GM21381 (cell line): ENCODE measurements at regions not wholly inside any gene's neighbourhood (a gene's known extent, or its start where the extent isn't known, plus 50 kb on each side); places are given as distances from the start of the nearest gene placed in this dataset.

ENCODE experiments used
- ATAC-seq: cut with Tn5 transposase; IDR thresholded peaks from one replicate; pipeline ENCODE4 v1.9.1; 2021; ENCODE audit warnings: mild to moderate bottlenecking, moderate library complexity; ENCODE audit not compliant: unreplicated experiment

DNA sequence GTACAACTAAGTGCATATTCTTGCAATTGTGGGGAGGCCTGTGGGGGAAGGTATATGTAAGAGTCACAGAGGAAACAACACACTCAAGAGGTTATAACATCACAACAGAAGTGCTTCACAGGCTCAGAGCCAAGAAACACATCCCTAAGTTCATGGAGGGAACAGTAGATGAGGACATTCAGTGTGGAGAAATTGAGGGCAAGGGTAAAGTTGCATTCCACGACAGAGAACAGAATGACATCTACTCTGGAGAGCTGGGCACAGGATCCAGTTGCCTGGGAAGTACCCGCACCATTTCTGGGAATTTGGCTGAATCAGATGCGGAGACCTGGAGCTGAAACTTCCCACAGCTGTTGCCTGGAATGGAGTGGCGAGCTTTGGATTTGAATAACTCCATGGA, 197.2 kb downstream of the NXNL2 start:
- no peak for ATAC-seq

DNA sequence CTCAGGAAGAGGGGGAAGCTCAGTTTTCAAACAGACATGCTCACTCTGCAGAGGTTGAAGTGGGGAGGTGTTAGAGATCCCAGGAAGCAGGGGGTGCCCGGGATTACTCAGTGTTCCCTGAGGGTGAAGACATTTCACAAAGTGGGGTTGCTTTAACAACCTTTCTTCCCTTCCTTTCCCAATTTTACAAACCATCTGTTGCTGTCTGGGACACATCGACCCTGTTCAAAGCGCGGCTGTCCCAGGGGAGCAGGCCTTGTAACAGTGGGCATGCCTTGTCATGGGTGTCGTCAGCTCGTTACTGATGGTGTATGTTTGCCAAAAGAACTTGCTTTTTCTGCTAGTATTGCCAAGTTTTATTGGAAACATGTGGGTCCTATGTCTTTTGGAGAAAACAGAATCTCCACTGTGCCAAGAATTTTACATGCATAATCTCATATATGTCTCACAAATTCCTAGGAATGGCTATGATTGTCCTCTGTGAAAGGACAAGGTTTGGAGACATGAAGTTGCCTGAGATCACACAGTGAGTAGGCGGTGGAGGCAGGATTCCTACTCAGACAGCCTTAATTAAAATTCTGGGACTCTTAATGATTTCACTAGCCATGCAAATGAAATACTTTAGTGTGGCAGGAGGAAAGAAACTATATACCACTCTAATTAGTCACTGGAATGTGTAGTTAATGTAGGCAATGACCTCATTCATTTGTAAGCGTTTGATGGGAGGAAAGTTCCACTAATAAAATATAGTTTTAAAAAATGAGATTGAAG, 198.9 kb downstream of the NXNL2 start:
- ATAC-seq: no peak

DNA sequence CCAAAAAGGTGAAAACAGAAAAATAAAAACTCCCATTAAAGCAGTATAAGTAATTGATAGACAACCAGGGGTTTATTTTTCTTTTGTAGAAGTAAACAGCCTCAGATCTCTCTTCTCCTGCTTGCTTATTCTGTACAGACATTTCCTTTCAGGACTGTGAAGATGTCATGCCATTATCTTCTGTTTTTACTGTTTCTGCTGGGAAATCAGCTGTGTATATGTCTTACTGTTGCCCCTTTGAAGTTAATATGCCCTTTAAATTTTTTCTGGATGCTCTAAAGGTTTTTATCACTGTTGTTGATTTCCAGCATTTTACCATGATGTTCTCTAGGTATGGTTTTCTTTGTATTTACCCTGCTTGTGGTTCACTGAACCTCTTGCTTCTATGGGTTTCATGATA, 199.5 kb downstream of the NXNL2 start:
- ATAC-seq: no peak

DNA sequence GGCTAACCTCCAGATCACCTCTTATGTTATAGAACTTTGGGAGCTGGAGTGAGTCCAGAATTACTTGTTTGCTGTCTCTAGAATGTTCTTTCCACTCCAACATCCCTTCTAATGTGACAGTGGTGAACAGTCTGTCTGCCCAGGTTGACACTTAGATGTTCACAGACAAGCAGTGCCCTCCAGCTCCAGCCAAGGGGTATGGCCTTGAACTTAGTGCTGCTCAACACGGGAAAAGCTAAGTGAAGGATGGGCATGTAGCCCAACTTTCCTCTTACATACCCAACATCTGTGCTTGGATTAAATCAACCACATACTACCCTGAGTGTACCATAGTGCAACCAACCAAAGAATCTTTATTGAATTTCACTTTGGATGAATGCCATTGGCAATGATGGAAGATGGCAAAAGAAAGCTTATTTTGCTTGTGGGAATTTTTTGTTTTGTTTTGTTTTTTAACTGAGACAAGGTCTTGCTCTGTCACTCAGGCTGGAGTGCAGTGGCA, 201.2 kb downstream of the NXNL2 start:
- ATAC-seq: no peak

DNA sequence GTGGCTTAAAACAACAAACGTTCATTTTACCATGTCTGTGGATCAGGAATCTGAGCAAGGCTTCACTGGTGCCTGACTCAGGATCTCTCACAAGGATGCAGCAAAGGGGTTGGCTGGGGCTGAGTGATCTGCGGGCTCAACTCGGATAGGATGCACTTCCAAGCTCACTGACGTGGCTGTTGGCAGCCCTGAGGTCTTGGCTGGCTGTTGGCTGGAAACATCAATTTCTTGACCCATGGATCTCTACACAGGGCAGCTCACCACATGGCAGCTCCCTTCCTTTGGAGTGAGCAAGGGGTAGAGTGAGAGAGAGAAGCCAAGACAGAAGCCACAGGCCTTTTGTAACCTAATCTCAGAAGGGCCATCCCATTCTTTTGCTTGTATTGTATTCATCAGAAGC, 202.1 kb downstream of the NXNL2 start:
- ATAC-seq: no peak

DNA sequence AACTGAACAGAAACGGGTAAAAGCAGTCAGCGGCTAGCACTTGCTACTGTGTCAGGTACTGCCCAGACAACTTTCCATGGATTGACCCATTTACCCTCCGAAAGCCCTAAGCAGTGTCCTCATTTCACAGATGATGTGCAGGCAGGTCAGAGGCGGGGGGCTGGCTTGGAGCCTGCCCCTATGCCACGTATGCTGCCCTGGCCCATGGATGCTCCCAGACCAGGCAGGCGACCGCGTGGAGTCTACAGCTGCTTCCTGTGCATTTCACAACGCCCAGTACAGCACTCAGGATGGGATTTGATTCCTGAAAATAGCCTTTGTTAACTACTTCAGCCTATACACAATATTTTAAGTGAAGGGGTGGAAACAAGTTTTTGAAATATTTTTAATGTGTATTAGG, 202.9 kb downstream of the NXNL2 start:
- ATAC-seq: no peak

DNA sequence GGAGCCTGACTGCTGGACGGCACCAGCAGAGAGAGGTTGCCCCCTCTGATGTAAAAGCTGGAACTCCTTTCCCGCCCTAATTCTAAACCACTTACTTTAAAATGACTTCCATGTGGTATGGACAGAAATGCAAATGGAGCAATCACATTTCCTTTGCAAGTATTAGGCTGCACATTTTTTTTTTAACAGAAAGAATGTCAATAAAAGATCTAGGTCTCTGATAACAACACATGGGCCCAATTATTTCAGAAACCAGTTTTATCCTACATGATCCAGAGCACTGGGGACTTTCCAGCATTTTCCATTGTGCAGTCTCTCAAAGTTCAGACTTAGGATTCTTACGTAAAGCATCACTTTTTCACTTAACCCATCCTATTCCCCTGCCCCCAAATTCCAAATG, 203.7 kb downstream of the NXNL2 start:
- ATAC-seq: no peak

DNA sequence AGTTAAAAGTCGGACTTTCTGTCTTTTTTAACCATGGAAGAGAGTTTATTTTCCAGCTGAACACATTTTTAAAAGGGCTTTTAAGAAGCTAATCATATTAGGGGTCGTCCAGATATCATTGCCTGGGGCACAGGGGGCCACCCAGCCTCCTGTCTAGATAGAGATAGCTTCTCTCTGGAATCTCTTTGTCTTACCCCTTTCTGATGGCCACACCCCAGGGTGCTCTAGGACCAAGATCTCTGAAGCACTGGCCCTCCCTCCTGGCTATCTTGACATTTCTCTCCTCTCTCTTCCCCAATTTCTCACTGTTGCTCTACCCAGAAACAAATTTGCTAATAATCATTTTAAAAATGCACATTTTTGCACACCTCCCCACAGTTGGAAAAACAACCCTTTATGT, 204.4 kb downstream of the NXNL2 start:
- no peak for ATAC-seq

DNA sequence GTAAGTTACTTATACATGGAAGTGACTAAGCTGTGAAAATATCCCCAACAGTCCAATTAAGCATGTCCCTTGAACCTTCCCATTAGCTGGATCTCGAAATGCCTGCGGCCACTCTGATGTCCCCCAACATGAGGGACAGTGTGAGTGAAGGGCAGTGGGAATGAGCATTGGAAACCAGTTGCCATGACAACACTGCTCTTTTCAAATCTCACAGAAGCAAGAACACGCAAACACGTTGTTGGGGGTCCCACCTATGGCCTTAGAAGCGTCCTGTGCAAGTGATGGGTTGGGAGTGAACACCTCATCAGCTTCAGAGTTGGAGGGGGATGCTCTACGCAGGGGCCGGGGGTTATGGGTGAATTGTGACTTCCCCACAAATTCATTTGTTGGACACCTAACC, 205.9 kb downstream of the NXNL2 start:
- no peak for ATAC-seq

DNA sequence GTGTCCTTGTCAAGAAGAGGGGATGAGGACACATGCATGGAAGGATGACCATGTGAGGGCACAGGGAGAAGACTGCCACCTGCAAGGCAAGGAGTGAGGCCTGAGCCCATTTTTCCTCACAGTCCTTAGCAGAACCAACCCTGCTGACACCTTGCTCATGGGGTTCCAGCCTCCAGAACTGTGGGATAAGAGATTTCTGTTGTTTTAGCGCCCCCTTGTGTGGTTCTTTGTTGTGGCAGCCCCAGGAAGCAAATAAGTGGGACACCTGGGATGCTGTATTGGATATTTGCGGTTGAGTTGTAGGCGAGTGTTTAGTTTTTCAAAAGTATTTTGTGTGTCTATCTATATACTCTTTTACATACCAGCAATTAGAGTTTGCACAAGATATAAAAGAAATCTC, 206.4 kb downstream of the NXNL2 start:
- no peak for ATAC-seq

DNA sequence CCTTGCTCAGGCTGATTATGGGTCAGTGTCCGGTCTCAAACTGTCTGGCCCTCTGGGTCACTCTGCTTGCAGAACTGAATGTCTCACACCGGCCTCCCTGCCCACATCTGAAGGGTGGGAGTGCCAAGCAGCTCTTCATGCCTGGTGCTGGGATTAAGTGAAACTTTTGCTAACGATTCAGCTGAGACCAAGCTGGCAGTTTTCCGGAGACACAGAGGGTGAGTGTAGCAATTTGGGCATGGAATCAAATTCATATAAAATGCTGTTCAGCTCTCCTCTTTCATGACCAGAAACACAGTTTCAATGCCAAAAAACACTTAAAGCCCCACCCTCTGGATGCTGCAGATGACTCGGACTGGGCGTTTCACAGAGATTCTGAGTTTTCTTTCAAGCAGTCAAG, 207.5 kb downstream of the NXNL2 start:
- ATAC-seq: no peak

DNA sequence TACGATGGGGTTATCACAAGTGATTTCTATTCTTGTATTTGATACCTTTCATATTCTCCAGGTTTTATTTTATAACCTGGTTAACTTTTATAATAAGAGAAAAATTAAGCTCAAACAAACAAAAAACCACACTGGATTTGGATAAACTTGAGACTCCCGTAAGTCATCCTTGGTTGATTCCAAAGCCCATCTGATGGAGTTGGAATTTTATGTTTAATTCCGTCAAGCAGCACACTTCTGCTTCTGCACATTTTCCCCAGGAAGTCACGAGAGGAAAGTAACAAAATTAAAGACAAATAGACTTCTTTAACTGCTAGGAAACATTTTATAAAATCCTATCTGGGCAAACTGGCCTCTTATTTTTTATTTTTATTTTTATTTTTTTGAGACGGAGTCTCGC, 207.9 kb downstream of the NXNL2 start:
- ATAC-seq: no peak

DNA sequence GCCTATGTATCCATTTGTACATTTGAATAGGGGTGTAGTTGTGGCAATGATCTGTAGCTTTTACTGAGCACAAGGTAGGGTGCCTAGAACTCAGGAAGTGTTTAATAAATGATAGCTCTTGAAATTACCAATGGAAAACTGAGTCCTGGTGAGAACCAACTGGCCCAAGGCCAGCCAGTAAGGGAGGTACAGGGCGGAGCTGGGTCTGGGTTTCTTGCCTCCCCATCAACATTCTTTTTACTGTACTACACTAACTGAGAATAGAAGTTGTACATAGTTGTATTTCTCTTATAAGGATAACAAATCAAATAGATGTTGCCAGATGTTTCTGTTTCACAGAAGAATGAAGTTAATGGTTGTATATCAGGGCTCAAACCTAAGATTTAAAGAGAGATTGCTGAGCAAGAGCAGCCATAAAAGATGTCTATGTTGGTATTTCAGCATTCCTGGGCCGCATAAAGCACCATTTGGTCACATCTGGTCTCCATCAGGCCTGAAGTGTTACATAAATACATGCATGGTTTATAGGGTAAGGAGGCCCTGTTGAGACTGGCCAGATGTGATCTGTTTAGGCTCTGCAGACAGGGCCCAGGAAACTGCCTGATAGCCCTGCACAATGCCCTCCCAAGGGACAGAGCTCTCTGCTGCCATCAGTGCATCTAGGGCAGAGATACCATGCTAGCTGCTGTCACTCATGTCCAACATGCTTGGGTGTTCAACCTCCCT, 210.5 kb downstream of the NXNL2 start:
- no peak for ATAC-seq

DNA sequence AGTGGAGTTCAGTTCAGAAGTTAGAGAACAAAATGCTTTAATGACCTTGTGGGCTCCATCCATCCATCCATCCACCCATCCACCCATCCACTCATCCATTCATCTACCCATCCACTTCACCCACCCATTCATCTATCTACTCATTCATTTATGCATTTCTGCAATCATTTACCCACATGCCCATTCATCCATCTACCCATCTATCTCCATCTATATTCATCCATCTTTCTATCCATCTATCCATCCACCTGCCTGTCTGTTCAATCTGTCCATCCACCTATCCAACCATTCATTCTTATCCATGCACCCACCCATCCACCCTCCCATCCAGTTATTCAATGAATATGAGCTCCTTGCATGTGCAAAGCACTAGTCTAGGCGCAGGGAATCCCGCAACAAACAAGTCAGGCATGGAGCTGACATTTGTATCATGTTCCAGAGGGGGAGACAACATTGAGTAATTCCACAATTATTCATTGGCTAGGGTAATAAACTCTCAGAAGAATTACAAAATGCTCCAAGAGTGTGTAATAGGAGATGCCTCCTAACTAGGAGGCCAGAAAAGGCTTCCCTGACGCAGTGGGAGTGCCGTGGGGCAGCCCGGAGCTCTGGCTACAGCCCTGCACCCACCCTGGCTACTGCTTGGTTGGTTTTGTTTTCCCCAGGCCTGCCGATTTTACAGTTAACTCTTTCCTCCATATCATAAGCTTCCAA, 211.2 kb downstream of the NXNL2 start:
- no peak for ATAC-seq

DNA sequence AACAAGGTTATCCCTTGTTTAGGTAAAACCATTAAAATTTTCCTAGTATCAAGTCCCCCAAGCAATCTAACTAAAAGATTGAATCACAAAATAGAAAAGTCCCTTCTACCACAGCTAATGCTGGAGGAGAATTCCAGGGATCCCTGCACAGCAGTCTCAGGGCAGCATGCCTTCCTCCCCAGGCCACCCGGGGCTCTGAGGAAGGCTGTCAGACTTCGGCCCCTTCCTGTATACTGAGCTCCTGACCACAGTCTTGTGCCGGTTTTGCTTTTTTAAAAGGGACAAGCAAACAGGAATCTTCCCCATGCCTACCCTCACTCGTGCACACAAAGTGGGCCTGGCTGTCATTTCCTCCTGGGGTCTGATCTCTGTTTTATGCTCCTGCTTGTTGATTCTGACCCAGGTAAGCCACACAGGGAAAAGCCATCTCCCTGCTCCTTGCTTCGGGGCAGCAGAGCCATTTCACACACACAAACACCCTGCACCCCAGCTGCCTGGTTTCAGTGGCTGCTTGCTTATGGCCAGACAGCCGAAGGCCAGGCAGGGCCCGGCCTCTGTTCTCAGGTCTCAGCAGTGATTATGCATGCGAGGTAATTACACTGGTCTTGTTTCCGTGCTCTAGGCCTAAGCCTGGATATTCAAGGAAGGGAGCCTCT, 211.9 kb downstream of the NXNL2 start:
- no peak for ATAC-seq

DNA sequence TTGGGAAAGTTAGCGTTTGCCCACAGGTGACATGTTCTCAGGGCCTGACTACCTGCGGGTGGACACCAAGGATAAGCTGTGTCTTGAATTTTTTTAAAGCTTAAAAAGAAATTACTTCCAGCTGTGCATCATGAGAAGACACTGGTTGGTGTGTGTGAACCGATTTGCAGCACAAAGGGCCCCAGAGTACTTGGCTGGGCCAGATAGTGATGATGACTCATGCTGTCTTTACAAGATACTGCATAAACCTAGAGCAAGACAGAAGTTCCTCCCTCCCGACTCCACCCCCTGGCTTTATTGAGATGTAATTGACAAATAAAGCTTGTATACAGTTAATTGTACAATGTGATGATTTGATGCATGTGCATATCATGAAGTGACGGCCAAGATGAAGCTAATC, 212.8 kb downstream of the NXNL2 start:
- ATAC-seq: no peak

DNA sequence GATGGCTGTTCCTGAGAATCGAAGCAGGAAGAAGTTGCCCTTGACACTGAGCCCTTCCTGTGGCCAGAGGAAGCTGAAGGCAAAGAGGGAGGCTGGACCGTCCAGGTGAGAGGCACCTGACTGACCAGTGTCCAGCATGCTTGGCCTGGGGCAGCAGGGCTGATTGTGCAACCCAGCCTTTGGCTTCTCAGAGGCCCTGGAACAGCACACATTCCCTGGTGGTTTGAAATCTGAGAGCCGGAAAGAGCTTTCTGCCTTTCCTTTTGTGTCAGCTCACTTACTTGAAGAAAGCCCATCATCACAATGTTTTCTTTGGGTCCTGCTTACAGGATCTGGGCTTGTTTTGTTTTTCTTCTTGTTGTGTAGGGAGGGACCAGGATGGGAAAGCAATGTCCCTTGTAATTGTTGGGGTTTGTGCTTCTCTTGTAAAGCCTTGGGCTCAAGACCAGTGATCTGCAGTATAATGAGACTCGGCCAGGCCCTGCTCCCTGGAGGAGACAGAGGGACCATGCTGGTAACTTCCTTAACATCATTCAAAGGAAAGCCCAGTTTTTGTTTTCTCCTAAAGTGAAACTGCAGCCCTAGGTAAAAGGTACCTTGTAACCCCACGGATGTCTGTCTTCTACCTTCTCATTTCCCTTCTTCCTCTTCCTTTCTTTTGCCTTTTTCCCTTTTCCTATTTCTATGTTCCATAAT, 213.7 kb downstream of the NXNL2 start:
- ATAC-seq: no peak

DNA sequence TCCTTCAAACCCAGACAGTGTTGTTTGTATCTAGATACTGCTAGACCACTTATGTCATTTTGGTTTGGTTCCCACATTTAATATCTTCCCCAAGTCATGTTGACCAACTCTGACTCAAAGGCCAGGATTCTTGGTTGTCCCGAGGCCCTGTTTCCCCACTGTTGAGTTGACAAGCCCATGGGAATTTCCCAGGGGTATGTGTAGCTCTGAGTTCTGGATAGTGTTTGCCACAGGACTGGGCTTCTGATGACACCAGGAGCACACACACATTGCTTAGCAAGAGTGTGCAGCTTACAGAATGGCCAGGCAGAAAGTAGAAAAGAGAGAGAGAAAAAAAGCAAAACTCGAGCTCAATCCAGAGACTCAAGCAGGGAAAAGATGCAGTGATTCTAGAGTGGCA, 214.4 kb downstream of the NXNL2 start:
- ATAC-seq: no peak

DNA sequence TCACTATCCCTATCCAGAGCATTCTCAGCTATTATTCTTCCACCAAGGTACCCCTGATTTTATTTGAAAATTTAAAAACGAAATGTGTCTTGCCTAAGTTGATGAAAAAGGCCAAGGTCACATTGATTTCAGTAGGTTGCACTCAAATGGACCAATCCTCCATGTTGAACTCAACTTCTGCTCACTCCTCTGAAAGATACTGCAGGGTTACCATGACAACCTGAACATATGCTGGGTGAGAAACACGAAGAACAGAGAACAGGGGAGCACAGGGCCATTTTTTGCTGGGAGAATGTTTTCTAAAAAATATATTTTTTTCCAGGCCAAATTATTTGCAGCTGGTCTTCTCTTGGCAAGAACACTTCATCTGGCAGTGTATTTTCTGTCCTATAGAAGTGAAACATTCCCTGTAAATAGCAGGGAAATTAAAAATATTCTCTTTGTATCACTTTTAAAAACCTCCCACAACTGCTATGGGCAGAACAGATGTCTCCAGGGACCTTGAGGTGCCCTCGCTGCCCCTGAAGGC, 215.9 kb downstream of the NXNL2 start:
- ATAC-seq: no peak

DNA sequence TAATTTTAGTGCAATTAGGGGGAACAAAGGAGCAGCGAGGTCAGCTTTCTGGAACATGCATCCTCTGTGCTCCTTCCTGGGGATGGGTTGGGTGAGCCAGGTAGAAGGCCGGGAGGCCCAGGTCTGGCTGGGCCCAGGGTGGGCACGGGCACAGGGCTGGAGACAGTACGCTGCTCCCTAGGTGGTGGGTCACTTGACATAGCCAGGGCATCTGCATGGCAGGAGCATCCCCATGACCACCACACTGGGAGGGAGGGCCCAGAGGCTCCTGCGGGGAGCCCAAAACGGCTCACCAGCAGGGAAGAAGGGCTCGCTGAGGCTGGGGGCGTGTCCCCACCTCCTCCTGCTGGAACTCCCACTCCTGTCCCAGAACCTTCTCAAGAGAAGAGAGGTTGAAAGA, 216.8 kb downstream of the NXNL2 start:
- ATAC-seq: no peak
